Caco-2 (cell line): ENCODE measurements at regions not wholly inside any gene's neighbourhood (a gene's known extent, or its start where the extent isn't known, plus 50 kb on each side); places are given as distances from the start of the nearest gene placed in this dataset.

ENCODE experiments used
- BruUV-seq: library from RNA; stranded (reverse); fragments of 400-500 nt; replicated peaks from 2 replicates; lab custom pipeline; 2021; lab: Mats Ljungman, UMichigan
- CTCF ChIA-PET: fragments of 300-600 bp; sonication (Branson Sonifier 250); formaldehyde crosslinking; loops from one replicate; lab custom pipeline; 2022; ENCODE audit warnings: antibody characterized with exemption; lab: Charles Lee
- POLR2A ChIA-PET: fragments of 300-600 bp; sonication (Branson Sonifier 250); formaldehyde crosslinking; loops from one replicate; lab custom pipeline; 2022; ENCODE audit warnings: antibody characterized with exemption; lab: Charles Lee
- DNase-seq, 2 experiments: peaks; one replicate each; pipeline versions ENCODE4 v3.0.0 to v3.0.0-alpha.2; 2020 to 2022
- H3K27me3 ChIP-seq: replicated peaks from 2 replicates; pipeline ENCODE4 v1.6.0; 2011; ENCODE audit warnings: low read length; ENCODE audit not compliant: control insufficient read depth, insufficient read depth
- H3K36me3 ChIP-seq: 2 replicates; pipeline ENCODE4 v1.5.1; 2011; ENCODE audit warnings: low read length; ENCODE audit not compliant: control insufficient read depth, insufficient read depth
- H3K4me1 ChIP-seq: fragments of 250-450 bp; sonication (Bioruptor Pico); 2 replicates; pipeline ENCODE4 v1.5.1; 2020; ENCODE audit warnings: mild to moderate bottlenecking
- H3K4me3 ChIP-seq: 2 replicates; pipeline ENCODE4 v1.5.1; 2011; ENCODE audit warnings: low read depth, mild to moderate bottlenecking, control low read depth, low read length
- H3K9me3 ChIP-seq: fragments of 250-450 bp; sonication (Bioruptor Pico); 2 replicates; pipeline ENCODE4 v1.5.1; 2020; ENCODE audit warnings: mild to moderate bottlenecking, moderate library complexity
- H3K27ac Mint-ChIP-seq: one replicate; pipeline ENCODE4 v1.8.0; 2022; ENCODE audit warnings: mixed read lengths; ENCODE audit not compliant: unreplicated experiment
- H3K27me3 Mint-ChIP-seq: one replicate; pipeline ENCODE4 v1.8.0; 2022; ENCODE audit warnings: mixed read lengths; ENCODE audit not compliant: insufficient read depth, unreplicated experiment
- H3K36me3 Mint-ChIP-seq: one replicate; pipeline ENCODE4 v1.8.0; 2022; ENCODE audit warnings: mild to moderate bottlenecking, mixed read lengths; ENCODE audit not compliant: insufficient read depth, unreplicated experiment
- H3K4me1 Mint-ChIP-seq: one replicate; pipeline ENCODE4 v1.8.0; 2022; ENCODE audit warnings: low read depth, mixed read lengths; ENCODE audit not compliant: unreplicated experiment
- H3K4me3 Mint-ChIP-seq: one replicate; pipeline ENCODE4 v1.8.0; 2022; ENCODE audit warnings: mild to moderate bottlenecking, moderate library complexity, mixed read lengths; ENCODE audit not compliant: unreplicated experiment
- H3K9me3 Mint-ChIP-seq: one replicate; pipeline ENCODE4 v1.8.0; 2022; ENCODE audit warnings: mixed read lengths; ENCODE audit not compliant: unreplicated experiment
- intact Hi-C: fragments of 100-400 bp; cut with micrococcal nuclease; formaldehyde crosslinking; loops from one replicate; pipeline ENCODE4 v1.10.0; 2022; ENCODE audit not compliant: unreplicated experiment
- TF ChIP-seq, protein P1 (sequence below), 2 experiments: fragments of 200-600 bp in 1 of 2; IDR thresholded peaks; 1 replicate in 1 of 2; 2 replicates in 1 of 2; pipeline versions ENCODE4 v1.5.1 to v1.8.0; 2011 to 2022; ENCODE audit warnings: antibody characterized with exemption in 1 of 2, control low read depth in 1 of 2, inconsistent platforms in 1 of 2, low read depth in 1 of 2, low read length in 1 of 2, mild to moderate bottlenecking in 1 of 2, moderate library complexity in 1 of 2; ENCODE audit not compliant: insufficient read depth in 1 of 2, severe bottlenecking in 1 of 2, unreplicated experiment in 1 of 2

DNA sequence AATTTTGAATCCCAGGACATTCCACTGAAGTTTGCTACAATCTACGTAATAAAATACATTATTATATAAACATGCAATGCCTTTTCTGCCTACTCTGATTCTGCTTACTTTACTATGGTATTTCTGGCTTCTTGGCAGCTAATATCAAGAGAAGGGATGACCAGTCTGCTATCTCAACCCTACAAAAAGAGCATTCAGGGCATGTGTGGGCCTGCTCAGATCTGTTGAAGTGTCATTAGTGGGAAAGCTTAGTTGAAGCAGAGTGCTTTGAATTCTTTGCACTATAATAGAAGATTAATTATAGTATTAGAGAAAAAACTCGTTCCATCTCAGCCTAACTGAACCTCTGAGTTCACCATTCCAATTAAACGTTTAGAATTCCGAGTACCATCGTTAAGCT, 339.5 kb upstream of the ISL1 start:
- H3K4me3 ChIP-seq = no peak overlapping the region
- H3K4me1 Mint-ChIP-seq = no peaks in the 10 kb centered on the region

DNA sequence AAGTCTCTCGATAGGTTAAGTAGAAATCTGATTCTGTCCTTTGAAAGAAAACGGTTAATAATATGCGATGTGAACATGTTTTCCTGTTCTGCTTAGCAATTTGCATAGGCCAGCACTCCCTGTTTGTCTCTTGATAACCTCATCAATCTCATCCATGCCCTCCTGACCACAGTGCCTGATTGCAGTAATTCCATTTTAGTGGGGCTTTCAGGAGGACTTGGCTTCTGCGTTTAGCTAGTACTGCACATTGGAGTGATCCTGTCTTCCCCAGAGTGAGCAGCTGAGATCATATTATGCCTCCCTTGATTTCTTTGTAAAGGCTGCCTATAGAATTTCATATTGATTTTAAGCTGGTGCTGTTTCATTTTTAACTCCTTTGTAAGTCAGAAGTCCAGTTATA, 335.9 kb upstream of the ISL1 start:
- Histone ChIP-seq H3K36me3 (no peaks in the 10 kb centered on the region), H3K4me1 (no peaks in the 10 kb centered on the region), H3K27me3 (no peaks in the 10 kb centered on the region), H3K4me3 (no peak overlapping the region), H3K9me3 (no peaks in the 10 kb centered on the region)
- no peaks in the 10 kb centered on the region for H3K9me3 Mint-ChIP-seq
- H3K27me3 Mint-ChIP-seq = peaks cover 13% of the 10 kb centered on the region
- H3K27ac Mint-ChIP-seq = no peak overlapping the region
- ChIA-PET CTCF (no interaction called here), POLR2A (no interaction called here)
- no peak overlapping the region for H3K4me3 Mint-ChIP-seq
- no peak for DNase-seq
- TF ChIP-seq, protein P1, sequence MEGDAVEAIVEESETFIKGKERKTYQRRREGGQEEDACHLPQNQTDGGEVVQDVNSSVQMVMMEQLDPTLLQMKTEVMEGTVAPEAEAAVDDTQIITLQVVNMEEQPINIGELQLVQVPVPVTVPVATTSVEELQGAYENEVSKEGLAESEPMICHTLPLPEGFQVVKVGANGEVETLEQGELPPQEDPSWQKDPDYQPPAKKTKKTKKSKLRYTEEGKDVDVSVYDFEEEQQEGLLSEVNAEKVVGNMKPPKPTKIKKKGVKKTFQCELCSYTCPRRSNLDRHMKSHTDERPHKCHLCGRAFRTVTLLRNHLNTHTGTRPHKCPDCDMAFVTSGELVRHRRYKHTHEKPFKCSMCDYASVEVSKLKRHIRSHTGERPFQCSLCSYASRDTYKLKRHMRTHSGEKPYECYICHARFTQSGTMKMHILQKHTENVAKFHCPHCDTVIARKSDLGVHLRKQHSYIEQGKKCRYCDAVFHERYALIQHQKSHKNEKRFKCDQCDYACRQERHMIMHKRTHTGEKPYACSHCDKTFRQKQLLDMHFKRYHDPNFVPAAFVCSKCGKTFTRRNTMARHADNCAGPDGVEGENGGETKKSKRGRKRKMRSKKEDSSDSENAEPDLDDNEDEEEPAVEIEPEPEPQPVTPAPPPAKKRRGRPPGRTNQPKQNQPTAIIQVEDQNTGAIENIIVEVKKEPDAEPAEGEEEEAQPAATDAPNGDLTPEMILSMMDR (IDR thresholded peaks at IDR 0.05; ENCODE audit: insufficient read depth in 1 of 2, low read depth in 1 of 2, low read length in 1 of 2, severe bottlenecking in 1 of 2, unreplicated experiment in 1 of 2) = no peak
- no peaks in the 10 kb centered on the region for H3K36me3 Mint-ChIP-seq
- H3K4me1 Mint-ChIP-seq = no peaks in the 10 kb centered on the region
- no TSS peak for BruUV-seq
- intact Hi-C loops = no loop called here

More for the DNA sequence above, 339.5 kb upstream of the ISL1 start:
- TF ChIP-seq, protein P1 (IDR thresholded peaks at IDR 0.05; ENCODE audit: insufficient read depth in 1 of 2, low read depth in 1 of 2, low read length in 1 of 2, severe bottlenecking in 1 of 2, unreplicated experiment in 1 of 2) = no peak
- intact Hi-C loops = no loop called here
- Histone ChIP-seq H3K9me3 (no peaks in the 10 kb centered on the region), H3K4me1 (no peaks in the 10 kb centered on the region), H3K36me3 (no peaks in the 10 kb centered on the region), H3K27me3 (no peaks in the 10 kb centered on the region)
- Mint-ChIP-seq H3K36me3 (no peaks in the 10 kb centered on the region), H3K9me3 (no peaks in the 10 kb centered on the region), H3K27ac (no peak overlapping the region), H3K4me3 (no peak overlapping the region), H3K27me3 (peaks cover 10% of the 10 kb centered on the region)
- no peak for DNase-seq
- no TSS peak for BruUV-seq
- ChIA-PET CTCF (no interaction called here), POLR2A (no interaction called here)

DNA sequence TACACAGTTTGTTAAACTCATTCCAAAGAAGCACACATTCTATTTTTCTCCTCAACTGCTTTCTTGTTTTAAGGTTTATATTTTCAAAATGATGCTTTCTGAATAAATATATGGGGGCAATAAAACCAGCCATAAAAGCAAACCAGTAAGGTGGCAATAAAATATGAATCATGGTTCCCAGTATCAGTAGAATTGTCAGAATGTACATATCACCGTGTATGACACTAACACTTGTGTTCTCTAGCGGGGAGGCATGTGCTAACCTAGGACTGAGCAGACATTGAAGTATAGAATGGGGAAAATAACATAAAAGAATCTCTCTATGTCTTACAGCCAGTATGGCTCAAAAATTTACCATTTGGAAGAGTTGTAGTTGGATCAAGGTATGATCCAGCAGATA, 329.9 kb upstream of the ISL1 start:
- Histone ChIP-seq H3K4me3 (no peak overlapping the region), H3K36me3 (no peaks in the 10 kb centered on the region), H3K9me3 (no peaks in the 10 kb centered on the region), H3K27me3 (no peaks in the 10 kb centered on the region), H3K4me1 (no peaks in the 10 kb centered on the region)
- TF ChIP-seq, protein P1 (IDR thresholded peaks at IDR 0.05; ENCODE audit: insufficient read depth in 1 of 2, low read depth in 1 of 2, low read length in 1 of 2, severe bottlenecking in 1 of 2, unreplicated experiment in 1 of 2) = no peak
- DNase-seq = no peak
- ChIA-PET POLR2A (no interaction called here), CTCF (no interaction called here)
- no peak overlapping the region for H3K27ac Mint-ChIP-seq
- intact Hi-C loops = no loop called here
- peaks cover 8% of the 10 kb centered on the region for H3K27me3 Mint-ChIP-seq
- no peak overlapping the region for H3K4me3 Mint-ChIP-seq
- H3K4me1 Mint-ChIP-seq = no peaks in the 10 kb centered on the region
- BruUV-seq = no TSS peak
- H3K9me3 Mint-ChIP-seq = no peaks in the 10 kb centered on the region
- H3K36me3 Mint-ChIP-seq = no peaks in the 10 kb centered on the region
